Neural cell (in vitro differentiated cells): ENCODE measurements at regions not wholly inside any gene's neighbourhood (a gene's known extent, or its start where the extent isn't known, plus 50 kb on each side); places are given as distances from the start of the nearest gene placed in this dataset.

Source experiments
- H2AFZ ChIP-seq: fragments of 200-600, 300-800 bp; sonication (generic), shearing (Covaris generic); 2 replicates; pipeline ENCODE4 v1.6.0; 2014; ENCODE audit warnings: low read depth, mild to moderate bottlenecking, antibody characterized with exemption, low read length, moderate library complexity
- H3F3A ChIP-seq: fragments of 200-600 bp; shearing (Covaris generic); 2 replicates; pipeline ENCODE4 v1.6.1; 2016; ENCODE audit warnings: mild to moderate bottlenecking, moderate library complexity, mixed read lengths, antibody characterized with exemption, low read length; ENCODE audit not compliant: insufficient read depth, poor library complexity, severe bottlenecking
- H3K27ac ChIP-seq: fragments of 200-600, 300-800 bp; sonication (generic), shearing (Covaris generic); 2 replicates; pipeline ENCODE4 v1.5.1; 2014; ENCODE audit warnings: mild to moderate bottlenecking, low read length, moderate library complexity
- H3K27me3 ChIP-seq: fragments of 300-800, 200-600 bp; sonication (generic), shearing (Covaris generic); 2 replicates; pipeline ENCODE4 v1.6.0; 2014; ENCODE audit warnings: mild to moderate bottlenecking, low read depth, low read length, moderate library complexity; ENCODE audit not compliant: insufficient read depth
- H3K36me3 ChIP-seq: fragments of 300-800, 200-600 bp; sonication (generic), shearing (Covaris generic); 2 replicates; pipeline ENCODE4 v1.5.1; 2014; ENCODE audit warnings: mild to moderate bottlenecking, antibody characterized with exemption, low read length, moderate library complexity; ENCODE audit not compliant: insufficient read depth
- H3K4me2 ChIP-seq: fragments of 300-800, 200-600 bp; sonication (generic), shearing (Covaris generic); 2 replicates; pipeline ENCODE4 v1.6.0; 2014; ENCODE audit warnings: mild to moderate bottlenecking, low read length
- H3K4me3 ChIP-seq: fragments of 300-800, 200-600 bp; sonication (generic), shearing (Covaris generic); 2 replicates; pipeline ENCODE4 v1.5.1; 2014; ENCODE audit warnings: mild to moderate bottlenecking, low read length, moderate library complexity
- H3K79me2 ChIP-seq: fragments of 200-600 bp; shearing (Covaris generic); replicated peaks from 2 replicates; pipeline ENCODE4 v1.6.0; 2014; ENCODE audit warnings: mild to moderate bottlenecking, low read length, moderate library complexity; ENCODE audit not compliant: insufficient read depth
- H3K9ac ChIP-seq: fragments of 300-800, 200-600 bp; sonication (generic), shearing (Covaris generic); 2 replicates; pipeline ENCODE4 v1.6.1; 2016; ENCODE audit warnings: mild to moderate bottlenecking, low read length, mixed read lengths
- H3K9me2 ChIP-seq: fragments of 200-600 bp; shearing (Covaris generic); 2 replicates; pipeline ENCODE4 v1.6.1; 2016; ENCODE audit warnings: mild to moderate bottlenecking, low read length, mixed read lengths; ENCODE audit not compliant: insufficient read depth
- H3K9me3 ChIP-seq: fragments of 200-600, 300-800 bp; sonication (generic), shearing (Covaris generic); 2 replicates; pipeline ENCODE4 v1.6.1; 2016; ENCODE audit warnings: mild to moderate bottlenecking, mixed run types, low read length, moderate library complexity, mixed read lengths
- H4K20me1 ChIP-seq: fragments of 200-600 bp; shearing (Covaris generic); 2 replicates; pipeline ENCODE4 v1.6.1; 2016; ENCODE audit warnings: mild to moderate bottlenecking, mixed run types; ENCODE audit not compliant: insufficient read depth
- CTCF ChIP-seq: fragments of 450-650 bp; IDR thresholded peaks from 2 replicates; pipeline ENCODE4 v1.5.1; 2014; ENCODE audit warnings: antibody characterized with exemption, mild to moderate bottlenecking, moderate library complexity; ENCODE audit not compliant: poor library complexity, severe bottlenecking
- EP300 ChIP-seq: fragments of 450-650 bp; conservative IDR thresholded peaks from 2 replicates; pipeline ENCODE4 v1.6.1; 2014; ENCODE audit warnings: antibody characterized with exemption, mild to moderate bottlenecking, moderate library complexity; ENCODE audit not compliant: poor library complexity, severe bottlenecking
- EZH2 ChIP-seq: fragments of 200-600, 300-800 bp; shearing (Covaris generic), sonication (generic); IDR thresholded peaks from 2 replicates; pipeline ENCODE4 v1.6.1; 2014; ENCODE audit warnings: antibody characterized with exemption, low read length, borderline replicate concordance, mild to moderate bottlenecking; ENCODE audit not compliant: insufficient read depth, poor library complexity, severe bottlenecking
- MXI1 ChIP-seq: fragments of 450-650 bp; conservative IDR thresholded peaks from 2 replicates; pipeline ENCODE4 v1.6.1; 2014; ENCODE audit warnings: antibody characterized with exemption, mild to moderate bottlenecking; ENCODE audit not compliant: poor library complexity, severe bottlenecking
- POLR2AphosphoS5 ChIP-seq: IDR thresholded peaks from 2 replicates; pipeline ENCODE4 v1.6.1; 2012
- RAD21 ChIP-seq: fragments of 450-650 bp; conservative IDR thresholded peaks from 2 replicates; pipeline ENCODE4 v1.6.1; 2014; ENCODE audit warnings: antibody characterized with exemption, mild to moderate bottlenecking, moderate library complexity
- SMC3 ChIP-seq: fragments of 450-650 bp; conservative IDR thresholded peaks from 2 replicates; pipeline ENCODE4 v1.6.1; 2014; ENCODE audit warnings: antibody characterized with exemption, mild to moderate bottlenecking, moderate library complexity; ENCODE audit not compliant: poor library complexity
- TAF1 ChIP-seq: IDR thresholded peaks from 2 replicates; pipeline ENCODE4 v1.6.1; 2012; ENCODE audit warnings: low read depth
- TF ChIP-seq, protein P1 (sequence below): IDR thresholded peaks from 2 replicates; pipeline ENCODE4 v1.6.1; 2012; ENCODE audit warnings: borderline replicate concordance

- Histone ChIP-seq H2AFZ (no peak overlapping the region), H3K4me2 (no peak overlapping the region), H3K9me2 (no peaks in the 10 kb centered on the region), H3K79me2 (no peaks in the 10 kb centered on the region), H3K4me3 (no peak overlapping the region), H3K27ac (no peak overlapping the region), H3K9ac (no peak overlapping the region), H4K20me1 (no peaks in the 10 kb centered on the region), H3K36me3 (no peaks in the 10 kb centered on the region), H3K27me3 (no peaks in the 10 kb centered on the region), H3K9me3 (no peaks in the 10 kb centered on the region), H3F3A (no peaks in the 10 kb centered on the region)
- TF ChIP-seq, protein P1, sequence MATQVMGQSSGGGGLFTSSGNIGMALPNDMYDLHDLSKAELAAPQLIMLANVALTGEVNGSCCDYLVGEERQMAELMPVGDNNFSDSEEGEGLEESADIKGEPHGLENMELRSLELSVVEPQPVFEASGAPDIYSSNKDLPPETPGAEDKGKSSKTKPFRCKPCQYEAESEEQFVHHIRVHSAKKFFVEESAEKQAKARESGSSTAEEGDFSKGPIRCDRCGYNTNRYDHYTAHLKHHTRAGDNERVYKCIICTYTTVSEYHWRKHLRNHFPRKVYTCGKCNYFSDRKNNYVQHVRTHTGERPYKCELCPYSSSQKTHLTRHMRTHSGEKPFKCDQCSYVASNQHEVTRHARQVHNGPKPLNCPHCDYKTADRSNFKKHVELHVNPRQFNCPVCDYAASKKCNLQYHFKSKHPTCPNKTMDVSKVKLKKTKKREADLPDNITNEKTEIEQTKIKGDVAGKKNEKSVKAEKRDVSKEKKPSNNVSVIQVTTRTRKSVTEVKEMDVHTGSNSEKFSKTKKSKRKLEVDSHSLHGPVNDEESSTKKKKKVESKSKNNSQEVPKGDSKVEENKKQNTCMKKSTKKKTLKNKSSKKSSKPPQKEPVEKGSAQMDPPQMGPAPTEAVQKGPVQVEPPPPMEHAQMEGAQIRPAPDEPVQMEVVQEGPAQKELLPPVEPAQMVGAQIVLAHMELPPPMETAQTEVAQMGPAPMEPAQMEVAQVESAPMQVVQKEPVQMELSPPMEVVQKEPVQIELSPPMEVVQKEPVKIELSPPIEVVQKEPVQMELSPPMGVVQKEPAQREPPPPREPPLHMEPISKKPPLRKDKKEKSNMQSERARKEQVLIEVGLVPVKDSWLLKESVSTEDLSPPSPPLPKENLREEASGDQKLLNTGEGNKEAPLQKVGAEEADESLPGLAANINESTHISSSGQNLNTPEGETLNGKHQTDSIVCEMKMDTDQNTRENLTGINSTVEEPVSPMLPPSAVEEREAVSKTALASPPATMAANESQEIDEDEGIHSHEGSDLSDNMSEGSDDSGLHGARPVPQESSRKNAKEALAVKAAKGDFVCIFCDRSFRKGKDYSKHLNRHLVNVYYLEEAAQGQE: no peak
- TF ChIP-seq TAF1: no peak
- no peak for TF ChIP-seq SMC3
- TF ChIP-seq EP300: no peak
Observed at GRCh38 chr10:43851030-43851429, 202.3 kb upstream of the ZNF32 start.

- no peak overlapping the region for H3K4me2 ChIP-seq
- no peak overlapping the region for H3K27ac ChIP-seq
- H3K9me2 ChIP-seq: no peaks in the 10 kb centered on the region
- no peaks in the 10 kb centered on the region for H3K27me3 ChIP-seq
- no peak overlapping the region for H3K4me3 ChIP-seq
- no peaks in the 10 kb centered on the region for H3K36me3 ChIP-seq
- H2AFZ ChIP-seq: no peak overlapping the region
- no peak for TF ChIP-seq TAF1
- no peak for TF ChIP-seq CTCF
- TF ChIP-seq EZH2: no peak
- TF ChIP-seq, protein P1: no peak
- no peak for TF ChIP-seq POLR2AphosphoS5
- no peak for TF ChIP-seq SMC3
- no peak for TF ChIP-seq MXI1
- TF ChIP-seq EP300: no peak
- TF ChIP-seq RAD21: no peak
- no peak overlapping the region for H3K9ac ChIP-seq
- no peaks in the 10 kb centered on the region for H4K20me1 ChIP-seq
- no peaks in the 10 kb centered on the region for H3F3A ChIP-seq
- H3K79me2 ChIP-seq: no peaks in the 10 kb centered on the region
- H3K9me3 ChIP-seq: no peaks in the 10 kb centered on the region
Observed at GRCh38 chr10:43849551-43849950, 200.9 kb upstream of the ZNF32 start.
